Sigmoid colon (tissue), 4 donors: ENCODE measurements at regions not wholly inside any gene's neighbourhood (a gene's known extent, or its start where the extent isn't known, plus 50 kb on each side); places are given as distances from the start of the nearest gene placed in this dataset.

Experiments
- EP300 ChIP-seq, 4 donors: sonication (generic); formaldehyde crosslinking; IDR thresholded peaks; one replicate each; pipeline ENCODE4 v1.6.1; 2017; ENCODE audit warnings: antibody characterized with exemption in 4 of 4
- POLR2A ChIP-seq, 2 donors: fragments of 450-650 bp; IDR thresholded peaks; one replicate each; pipeline ENCODE4 v1.6.1; 2016; ENCODE audit warnings: antibody characterized with exemption in 2 of 2, mild to moderate bottlenecking in 2 of 2, moderate library complexity in 2 of 2
- POLR2AphosphoS5 ChIP-seq, 4 donors: sonication (generic); formaldehyde crosslinking; IDR thresholded peaks; one replicate each; pipeline ENCODE4 v1.6.1; 2017; ENCODE audit warnings: antibody characterized with exemption in 4 of 4
- TF ChIP-seq, protein P1 (sequence below), 4 experiments: fragments of 450-650 bp in 3 of 4; fragments of 200-600 bp in 1 of 4; IDR thresholded peaks; one replicate each; pipeline ENCODE4 v1.5.1; 2016 to 2019; ENCODE audit warnings: antibody characterized with exemption in 4 of 4, mild to moderate bottlenecking in 3 of 4, moderate library complexity in 2 of 4

DNA sequence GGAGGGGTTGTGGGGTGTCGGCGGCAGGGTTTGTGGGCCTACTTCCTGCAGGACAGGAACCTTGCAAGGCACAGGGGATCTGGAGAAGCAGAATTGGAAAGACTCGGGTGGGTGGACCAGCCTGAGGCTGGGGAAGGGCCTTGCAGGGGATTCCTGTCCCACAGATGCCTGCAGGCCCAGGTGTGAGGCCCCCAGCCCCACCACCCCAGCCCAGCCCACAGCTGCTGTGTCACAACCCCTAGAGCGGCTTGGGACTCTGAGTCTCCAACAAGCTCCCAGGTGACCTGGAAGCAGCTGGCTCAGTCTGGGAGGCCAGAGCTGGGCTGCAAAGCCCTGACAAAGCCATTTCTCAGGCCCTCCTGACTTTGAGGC is 93.1 kb downstream of the ZFP36L2 start:
- TF ChIP-seq, protein P1, sequence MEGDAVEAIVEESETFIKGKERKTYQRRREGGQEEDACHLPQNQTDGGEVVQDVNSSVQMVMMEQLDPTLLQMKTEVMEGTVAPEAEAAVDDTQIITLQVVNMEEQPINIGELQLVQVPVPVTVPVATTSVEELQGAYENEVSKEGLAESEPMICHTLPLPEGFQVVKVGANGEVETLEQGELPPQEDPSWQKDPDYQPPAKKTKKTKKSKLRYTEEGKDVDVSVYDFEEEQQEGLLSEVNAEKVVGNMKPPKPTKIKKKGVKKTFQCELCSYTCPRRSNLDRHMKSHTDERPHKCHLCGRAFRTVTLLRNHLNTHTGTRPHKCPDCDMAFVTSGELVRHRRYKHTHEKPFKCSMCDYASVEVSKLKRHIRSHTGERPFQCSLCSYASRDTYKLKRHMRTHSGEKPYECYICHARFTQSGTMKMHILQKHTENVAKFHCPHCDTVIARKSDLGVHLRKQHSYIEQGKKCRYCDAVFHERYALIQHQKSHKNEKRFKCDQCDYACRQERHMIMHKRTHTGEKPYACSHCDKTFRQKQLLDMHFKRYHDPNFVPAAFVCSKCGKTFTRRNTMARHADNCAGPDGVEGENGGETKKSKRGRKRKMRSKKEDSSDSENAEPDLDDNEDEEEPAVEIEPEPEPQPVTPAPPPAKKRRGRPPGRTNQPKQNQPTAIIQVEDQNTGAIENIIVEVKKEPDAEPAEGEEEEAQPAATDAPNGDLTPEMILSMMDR (IDR thresholded peaks at IDR 0.05) = no peak
- TF ChIP-seq EP300 (IDR thresholded peaks at IDR 0.05) = no peak
- TF ChIP-seq POLR2A (IDR thresholded peaks at IDR 0.05) = no peak
- TF ChIP-seq POLR2AphosphoS5 (IDR thresholded peaks at IDR 0.05) = no peak
